ENCODE measurements at regions not wholly inside any gene's neighbourhood (a gene's known extent, or its start where the extent isn't known, plus 50 kb on each side); places are given as distances from the start of the nearest gene placed in this dataset.

DNA sequence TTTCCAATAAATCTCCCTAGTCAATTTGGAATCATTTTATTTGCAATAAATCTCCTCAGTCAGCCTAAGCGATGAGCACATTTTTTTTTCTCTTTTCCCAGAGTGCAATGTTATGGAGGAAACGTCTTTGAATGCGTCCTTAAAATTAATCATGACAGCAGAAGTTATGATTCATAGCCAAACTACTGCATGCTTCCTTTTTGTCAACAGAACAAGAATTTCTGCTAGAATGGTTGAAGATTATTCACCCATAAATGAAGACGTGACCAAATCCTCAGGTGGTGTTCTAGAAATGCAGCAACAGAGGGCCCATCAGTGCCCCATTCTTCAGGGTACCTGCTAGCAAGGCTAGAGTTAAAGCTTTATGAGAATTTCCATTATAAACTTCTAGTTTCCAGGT is 407.9 kb upstream of the PKN2 start:
- DNase-seq: peak; percentile 4

DNA sequence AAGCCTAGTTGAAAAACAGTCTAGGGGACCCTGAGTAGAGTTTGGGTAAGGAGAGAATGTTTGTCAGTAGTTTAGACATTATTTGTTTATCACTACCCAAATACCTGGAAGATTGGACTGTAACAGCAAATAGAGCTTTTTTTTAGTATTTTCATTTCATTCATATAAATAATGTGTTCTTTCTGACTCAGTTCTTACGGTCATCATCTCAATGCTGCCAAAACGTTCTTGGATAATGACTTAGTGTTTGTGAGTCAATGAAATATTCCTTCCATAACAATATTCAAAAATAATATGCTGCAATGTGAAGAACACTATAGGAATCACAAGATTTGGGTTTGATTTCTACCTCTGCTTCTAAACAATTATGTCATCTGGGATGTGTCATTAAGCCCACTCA is 400.0 kb upstream of the PKN2 start:
- DNase-seq: no peak

DNA sequence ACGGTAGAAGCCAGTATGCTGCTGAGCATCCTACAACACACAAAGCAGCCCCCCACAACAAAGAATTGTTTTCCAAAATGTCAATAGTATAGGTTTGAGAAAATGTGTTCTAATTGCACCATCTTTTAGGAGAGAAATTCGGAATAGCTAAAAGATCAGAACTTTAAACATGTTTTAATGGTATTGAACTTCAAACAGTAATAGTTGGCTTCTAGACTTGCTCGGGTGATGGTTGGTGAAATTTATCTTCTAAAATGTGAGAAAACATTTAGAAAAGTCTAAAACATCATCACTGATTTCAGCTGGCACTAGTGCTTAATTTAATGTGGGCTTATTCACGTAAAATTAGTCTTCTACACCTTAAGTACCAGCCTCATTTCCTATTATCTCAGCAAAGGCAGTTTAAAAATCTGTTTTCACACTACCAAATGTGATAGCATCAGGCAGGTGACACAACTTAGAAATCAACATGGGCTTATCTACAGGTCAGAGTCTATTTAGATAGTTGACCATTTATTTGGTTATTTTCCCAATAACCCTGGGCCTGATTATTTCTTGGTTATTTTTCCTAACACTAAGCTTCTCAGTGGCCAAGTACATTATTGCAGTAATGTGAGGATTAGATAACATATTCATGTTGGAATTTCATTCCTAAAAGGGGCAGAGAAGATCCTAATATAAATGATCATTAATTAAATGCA is 399.3 kb upstream of the PKN2 start:
- no peak for DNase-seq

DNA sequence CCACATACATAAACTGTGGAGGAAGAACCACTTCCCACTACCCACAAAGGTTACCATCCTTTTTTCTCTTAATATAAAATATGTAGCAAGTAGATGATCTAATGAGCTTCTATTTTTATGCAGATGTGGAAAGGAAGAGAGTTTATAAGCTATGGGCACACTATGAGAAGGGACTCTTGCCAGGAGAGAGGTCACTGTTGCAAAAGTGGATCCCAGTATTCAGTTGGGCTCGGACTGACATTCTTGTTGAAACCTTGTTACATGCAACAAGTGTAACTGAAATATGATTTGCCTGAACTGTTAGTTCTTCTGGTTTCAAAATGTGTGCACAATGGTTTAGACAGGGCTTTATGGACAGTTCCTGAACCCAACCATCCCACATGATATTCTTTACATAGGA is 397.4 kb upstream of the PKN2 start:
- no peak for DNase-seq

DNA sequence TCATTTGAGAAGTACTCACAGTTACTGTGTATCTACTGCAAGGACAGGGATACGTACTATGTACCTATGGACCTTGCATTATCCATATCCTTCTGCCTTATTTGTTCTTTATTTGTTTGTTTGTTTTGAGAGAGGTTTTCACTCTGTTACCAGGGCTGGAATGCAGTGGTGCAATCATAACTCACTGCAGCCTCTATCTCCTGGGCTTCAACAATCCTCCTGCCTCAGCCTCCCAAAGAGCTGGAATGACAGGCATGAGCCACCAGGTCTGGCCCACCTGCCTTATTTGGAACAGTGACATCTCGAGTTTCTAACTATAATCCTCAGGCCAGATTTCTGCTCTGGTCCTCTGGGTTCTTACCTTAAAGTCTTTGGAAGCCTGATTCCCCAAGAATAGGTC is 395.5 kb upstream of the PKN2 start:
- DNase-seq: no peak

DNA sequence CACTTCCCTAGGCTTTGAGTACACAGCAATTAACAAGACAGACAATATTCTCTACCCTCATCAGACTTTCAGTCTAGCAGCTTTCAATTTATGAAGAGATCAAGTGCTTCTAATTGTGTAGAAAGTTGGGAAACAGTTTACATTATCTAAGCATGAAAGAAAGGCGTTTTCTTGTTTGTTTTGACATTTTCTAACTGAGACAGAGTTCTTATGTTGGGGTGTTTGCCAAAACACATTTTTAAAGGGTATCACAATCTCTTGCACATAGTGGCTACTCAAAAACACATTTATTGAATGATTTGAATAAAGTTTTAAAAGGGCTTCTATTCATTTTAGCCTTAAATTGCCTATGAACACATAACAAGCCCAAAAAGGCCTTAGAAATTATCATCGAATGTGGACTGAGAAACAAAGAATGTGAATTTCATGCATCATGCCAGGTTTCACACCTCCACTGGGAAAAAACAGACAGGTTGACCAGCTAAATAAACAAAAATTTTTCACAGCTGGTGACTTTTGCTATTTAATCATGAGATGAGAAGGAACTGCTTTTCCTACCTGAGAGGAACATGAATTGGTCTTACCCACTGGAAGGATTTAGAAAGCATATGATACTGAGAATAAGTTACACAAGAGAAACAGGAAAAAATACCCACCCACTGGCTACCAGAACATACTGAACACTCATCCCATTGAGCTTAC is 394.5 kb upstream of the PKN2 start:
- no peak for DNase-seq

DNA sequence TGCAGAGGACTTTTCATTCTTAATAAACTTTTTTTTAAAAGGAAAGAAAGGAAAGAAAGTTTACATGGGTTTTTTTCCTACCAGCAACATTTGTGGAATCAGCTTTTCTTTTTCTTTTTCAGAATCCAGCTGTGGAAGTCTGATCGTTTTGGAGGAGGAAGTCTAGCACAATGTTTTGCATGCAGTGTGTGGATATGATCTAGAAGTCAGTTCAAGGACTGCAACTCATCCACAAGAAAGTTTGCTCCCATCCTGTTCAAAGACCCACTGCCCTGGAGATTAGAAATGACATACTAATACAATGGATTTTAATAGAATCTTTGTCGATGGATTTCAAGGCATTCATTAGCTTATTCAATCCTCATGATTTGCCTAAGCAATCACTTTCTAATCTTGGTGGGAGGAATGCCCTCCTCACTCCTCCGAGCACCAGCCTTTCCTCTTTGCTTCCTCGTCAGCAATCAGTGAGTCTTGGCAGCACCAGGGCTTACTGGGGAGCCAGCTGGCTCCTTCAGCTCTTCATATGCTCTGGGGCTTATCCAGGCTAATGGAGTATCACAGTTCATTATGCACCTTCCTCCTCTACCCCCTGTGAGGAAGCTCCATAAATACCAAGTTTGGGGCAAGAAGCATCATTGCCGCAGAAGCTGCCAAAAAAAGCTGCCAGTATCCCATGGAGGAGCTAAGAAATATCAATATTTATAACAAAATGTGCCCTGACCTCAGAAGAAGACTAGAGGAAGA is 392.3 kb upstream of the PKN2 start:
- no peak for DNase-seq

DNA sequence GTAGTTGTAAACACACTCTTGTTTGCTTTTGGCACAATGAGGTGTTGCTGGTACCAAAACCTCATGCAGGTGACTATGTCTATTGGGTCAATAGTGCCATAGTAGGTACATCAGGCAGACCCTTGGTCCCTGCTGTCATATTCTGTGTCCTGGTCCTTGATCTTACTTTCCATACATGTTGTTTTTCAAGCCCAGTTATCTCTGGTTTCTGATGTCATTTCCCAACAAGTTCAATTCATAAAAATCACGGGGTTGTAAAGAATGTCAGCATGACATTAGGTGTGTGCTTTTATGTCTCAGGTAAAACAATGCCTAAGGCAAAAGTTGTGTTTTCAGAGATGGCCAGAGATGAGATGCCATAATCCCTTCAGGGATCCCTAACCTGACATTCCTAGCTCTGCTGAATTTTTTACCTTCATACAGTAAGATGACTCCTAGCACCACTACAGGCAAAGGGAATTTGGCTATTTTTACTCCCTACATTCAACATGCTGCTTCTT is 390.3 kb upstream of the PKN2 start:
- no peak for DNase-seq

DNA sequence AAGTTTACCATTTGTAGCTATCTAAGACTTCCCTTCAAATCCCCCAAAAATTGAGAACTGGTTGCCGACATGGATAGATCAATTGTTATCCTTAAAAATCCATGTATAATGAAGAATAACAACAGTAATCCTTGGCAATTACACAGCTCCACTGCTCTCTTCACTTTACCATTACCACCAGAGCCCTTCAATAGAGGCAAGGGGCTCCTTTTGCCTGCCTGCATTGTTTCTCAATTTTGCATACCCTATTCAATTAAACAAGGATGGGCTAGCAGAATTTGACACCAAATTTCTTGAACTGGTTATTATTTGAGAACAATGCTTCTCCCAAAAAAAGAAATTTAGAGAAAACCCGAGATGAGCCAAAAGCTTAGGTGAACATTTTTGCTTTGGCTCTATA is 387.8 kb upstream of the PKN2 start:
- DNase-seq: no peak

DNA sequence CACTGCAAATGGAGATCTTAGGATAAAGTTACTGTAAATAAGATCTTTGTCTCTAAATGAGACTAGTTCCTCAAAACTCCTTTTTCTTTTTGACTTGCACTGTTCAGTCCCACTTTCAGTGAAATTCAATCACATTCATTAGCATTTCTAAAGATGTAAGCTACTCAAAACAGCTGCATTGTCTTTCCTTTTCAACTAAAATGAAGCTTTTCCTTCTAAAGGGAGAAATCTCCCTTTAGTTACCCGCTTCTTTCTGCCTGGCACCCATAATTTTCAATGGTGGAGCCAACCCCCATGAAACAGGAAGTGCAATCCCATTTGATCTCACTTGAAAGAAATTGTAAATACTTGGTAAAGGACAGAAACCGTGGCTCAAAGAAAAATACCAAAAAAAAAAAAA is 387.4 kb upstream of the PKN2 start:
- no peak for DNase-seq

DNA sequence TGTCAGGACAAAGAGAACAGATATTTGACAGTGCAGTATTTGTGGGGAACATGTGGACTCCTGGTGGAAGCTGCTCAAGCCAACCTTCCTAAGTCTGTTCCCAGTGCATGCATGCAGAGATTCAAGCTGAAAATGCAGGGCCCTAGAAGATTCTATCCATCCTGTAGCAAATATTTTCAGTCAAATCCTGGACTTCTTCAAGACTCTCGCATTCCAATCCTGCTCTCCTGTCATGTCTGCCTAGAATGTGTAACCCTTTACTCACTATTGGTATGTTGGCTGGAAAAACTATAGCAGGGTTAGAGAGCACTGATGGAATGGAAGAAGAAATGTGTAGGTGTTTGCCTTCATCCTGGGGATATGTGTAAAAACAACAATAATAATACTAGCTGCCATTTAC is 385.6 kb upstream of the PKN2 start:
- DNase-seq: no peak

DNA sequence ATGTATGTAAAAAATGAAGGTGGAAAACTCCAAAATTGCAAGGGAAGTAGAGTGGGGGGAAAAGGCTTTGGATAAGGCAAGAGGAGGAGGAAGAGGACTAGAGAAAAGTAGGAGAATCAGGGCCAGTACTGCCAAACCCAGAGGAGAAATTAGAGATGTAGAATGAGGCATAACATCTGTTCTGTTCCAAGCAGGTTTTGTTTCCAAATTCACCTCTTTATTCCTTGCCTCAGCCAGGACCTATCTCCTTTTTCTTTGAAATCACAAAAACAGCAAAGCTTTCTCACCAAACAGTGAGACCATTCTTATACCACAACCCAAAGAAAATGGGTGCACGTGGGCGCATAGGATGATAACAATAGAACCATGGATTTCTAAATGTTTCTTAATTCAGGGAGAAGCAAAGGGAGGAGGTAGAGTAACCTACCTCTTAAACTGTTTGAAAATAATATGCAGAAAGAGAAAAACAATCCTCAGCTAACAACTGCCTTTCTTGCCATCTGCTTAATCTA is 383.3 kb upstream of the PKN2 start:
- DNase-seq: no peak

DNA sequence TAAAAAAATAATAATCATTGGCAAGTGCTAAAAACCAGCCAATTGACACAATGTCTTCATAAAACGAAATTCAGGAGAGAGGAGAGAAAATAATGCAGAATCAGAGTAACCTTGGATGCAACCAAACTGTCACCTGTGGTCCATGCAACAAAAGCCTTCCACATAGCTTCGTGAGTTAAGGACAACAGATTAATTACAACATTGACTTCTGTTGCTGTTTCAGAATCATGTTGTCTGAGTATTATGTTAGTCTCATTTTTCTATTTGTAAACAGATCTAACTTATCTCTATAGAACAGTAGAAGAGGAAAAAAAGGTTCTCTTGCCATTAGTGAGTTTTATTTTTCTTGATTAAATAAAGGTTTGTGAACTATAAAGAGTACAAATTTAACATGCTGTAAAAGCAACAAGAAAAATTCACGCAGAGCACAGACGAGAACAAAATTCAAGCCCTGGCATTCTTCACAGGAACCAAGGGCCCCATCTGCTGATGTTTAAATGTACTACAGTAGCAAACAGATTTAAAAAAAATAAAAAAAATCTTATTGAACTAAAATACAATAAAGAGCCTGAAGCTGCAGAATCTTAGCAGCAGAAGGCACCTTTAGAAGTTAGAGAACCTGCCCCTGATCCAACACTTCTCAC is 381.1 kb upstream of the PKN2 start:
- DNase-seq: no peak

DNA sequence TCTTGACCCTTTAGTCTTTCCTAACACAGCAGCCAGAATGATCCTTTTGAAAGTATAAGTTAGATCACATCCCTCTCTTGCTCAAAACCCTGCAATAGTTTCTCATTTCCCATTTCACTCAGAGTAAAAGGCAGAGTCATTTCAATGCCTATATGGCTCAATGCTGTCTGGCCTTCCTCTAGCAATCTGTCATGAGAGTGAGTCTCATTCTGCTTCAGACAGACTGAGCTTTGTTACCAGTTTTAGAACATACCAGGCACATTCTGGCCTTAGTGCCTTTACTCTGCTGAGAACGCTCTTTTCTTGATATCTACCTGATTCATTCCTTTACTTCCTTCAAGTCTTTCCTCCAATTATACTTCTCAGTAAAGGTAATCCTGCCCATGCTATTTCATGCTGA is 372.8 kb upstream of the PKN2 start:
- DNase-seq: no peak

DNA sequence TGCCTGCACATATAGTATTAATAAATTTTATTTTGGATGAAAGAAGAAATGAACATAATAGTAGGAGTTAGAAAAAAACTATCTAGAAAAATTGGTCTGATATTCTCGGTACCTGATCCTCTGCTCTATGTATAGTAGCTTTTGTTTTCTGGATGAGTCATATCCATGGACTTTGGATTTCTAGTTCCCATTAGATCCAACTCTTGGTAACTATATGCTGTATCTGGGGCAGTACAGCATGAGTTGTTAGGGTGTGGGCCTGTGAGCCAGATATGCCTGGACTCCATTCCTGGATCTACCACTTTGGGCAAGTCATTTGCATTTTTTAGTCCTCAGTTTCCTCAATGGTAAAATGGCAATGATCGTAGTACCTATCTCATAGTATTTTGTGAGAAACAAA is 372.2 kb upstream of the PKN2 start:
- no peak for DNase-seq

DNA sequence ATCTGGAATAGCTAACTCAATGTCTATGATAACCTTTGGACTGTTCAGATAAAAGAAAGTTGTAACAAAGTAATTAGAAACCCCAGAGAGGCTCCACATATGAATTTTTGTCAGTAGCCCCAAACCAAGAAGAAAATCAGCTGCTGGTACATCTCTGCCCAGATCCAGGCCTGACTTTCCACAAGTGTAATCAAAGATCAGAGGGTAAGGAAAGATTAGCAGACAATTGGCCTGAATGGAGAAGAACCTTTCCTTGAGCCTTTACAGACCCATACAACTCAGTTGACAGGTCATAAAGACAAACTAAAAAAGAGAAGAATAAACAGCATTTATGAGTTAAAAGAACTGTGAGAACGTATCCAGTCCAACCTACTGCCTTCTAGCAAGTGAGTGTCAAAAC is 366.7 kb upstream of the PKN2 start:
- no peak for DNase-seq

DNA sequence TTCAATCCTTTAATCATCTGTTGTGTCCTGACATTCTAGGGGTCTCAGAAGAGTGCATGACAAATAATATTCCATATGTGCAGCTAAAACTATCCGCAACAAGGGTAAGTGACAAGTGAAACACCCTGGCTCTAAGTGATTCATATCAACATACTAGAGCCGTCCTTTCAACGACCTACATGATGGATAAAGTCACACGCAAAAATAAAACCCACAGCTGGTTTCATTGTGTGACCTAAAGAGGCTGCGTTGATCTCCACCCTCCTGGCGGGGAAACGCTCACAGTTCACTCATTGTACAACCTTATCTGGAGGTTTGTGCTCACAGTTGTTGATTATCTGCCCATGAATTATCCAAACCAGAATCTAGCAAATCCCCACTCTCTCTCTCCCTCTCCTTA is 365.3 kb upstream of the PKN2 start:
- DNase-seq: no peak

DNA sequence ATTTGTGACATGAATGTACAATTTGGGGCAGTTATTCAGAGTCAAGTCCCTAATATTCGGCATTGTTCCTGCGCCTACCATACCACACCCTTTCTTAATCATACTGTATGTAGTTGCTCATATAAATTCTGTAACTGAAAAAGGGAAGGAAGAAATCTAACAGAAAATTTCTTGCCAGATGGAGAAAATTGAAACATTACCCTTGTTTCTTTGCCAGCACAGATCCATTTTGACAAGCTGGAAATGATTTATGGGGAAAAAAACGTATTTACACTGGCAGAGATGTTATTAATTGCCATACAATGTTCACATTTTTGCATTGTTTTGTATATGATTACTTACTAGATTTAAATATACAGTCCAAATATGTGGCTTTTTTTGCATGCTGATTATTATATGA is 363.8 kb upstream of the PKN2 start:
- DNase-seq: no peak

DNA sequence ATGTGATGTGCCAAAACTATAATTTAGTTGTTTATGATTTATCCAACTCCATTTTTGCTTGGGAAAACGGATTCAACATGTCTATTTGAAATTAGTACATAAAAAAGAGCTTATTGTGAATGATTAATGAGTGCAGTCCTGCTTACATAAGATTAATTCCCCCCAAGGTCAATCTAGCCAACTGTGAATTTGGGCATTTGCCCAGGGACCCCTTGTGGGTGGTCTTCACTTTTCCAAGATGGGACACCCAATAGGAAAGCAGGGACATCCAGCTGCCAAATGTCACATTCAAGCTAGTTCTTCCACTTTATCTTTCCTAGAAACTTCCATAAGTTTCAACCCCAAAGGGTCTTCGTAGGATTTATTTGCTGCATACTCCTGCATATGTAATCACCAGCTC is 362.4 kb upstream of the PKN2 start:
- DNase-seq: no peak

DNA sequence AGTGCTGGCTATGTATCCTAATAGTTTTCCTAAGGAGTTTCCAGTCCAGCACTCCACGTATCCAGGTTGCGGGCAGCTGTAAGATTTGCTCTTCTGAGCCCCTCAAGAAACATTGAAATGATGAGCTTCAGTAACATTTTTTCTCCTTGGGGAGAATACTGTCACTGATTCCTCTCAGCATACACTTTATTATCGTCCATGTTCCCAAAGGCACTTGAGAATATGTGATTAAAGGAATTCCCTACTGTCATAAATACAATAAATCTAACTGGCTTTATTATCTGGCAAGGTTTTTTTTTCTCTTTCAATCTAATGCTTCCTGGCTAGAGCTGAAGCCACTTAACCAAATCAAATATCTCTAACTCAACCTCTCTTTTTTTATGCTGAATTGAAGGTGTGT is 359.2 kb upstream of the PKN2 start:
- no peak for DNase-seq

DNA sequence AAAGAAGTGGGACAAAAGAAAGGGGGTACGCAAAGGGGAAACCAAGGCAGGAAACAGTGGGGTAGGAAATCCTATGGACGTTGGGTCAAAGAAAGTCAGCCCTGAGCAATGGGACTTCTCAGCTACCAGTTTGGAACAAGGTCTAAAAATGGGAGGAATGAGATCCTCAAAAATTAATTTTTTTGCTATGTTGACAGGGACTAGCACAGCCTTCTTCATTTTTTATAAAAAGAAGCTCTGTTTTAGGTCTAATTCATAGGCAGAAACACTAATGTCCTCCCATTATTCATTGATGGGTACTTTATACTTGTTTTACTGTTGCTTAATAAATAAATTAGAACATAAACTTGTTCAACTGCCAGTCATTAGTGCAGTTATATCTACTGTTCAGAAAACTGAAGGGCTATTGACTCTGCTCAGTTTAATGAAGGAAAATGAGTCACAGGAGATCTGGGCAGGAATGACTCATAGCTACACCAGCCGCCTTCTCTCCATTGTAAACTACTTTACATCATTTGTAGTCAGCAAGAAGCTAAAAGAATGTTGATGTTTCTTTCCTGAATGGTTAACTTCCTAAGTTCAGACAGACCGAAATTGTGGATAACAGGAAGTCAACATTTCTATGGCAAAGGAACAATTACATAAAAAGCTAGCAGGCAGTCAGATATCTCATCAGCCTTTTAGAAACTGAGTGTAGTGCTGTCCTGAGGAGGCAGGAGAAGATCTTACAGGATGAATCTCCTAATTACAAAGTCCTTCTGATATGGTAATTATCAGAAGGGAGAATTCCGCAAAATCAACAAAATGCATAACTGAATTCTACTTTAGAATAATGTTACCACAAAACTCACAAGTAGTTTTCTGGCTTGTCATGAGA is 356.4 kb upstream of the PKN2 start:
- peak; percentile 44 for DNase-seq

DNA sequence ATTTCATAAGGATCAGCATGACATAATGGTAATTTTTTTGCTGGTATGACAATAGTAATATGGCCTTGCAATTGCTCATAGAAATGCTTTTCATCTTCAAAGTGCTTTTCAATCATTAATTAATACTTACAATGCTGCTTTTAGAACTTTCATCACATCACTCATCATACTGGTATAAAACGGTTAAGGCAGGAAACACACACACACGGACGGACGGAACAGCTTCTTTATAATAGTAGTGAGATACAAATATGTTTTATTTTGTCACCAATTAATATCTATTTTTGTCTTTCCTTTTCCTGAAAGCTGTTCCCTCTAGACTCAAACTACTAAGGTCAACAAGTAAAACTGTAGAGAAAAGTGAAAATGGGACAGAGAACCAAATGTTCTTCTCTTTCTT is 353.9 kb upstream of the PKN2 start:
- no peak for DNase-seq

Data from activated CD4-positive, alpha-beta T cell treated with anti-CD3 and anti-CD28 coated beads, Interleukin-2, Interleukin-6, amounts not matched to agents 100 ng/mL and 50 ng/mL, durations not matched to agents 16 hours and 8 hours (primary cell).